ENCODE measurements at regions not wholly inside any gene's neighbourhood (a gene's known extent, or its start where the extent isn't known, plus 50 kb on each side); places are given as distances from the start of the nearest gene placed in this dataset.

- no peak for DNase-seq
These were observed 218.5 kb upstream of the LNX1 start for GRCh38 chr4:53809816-53810215.

DNA sequence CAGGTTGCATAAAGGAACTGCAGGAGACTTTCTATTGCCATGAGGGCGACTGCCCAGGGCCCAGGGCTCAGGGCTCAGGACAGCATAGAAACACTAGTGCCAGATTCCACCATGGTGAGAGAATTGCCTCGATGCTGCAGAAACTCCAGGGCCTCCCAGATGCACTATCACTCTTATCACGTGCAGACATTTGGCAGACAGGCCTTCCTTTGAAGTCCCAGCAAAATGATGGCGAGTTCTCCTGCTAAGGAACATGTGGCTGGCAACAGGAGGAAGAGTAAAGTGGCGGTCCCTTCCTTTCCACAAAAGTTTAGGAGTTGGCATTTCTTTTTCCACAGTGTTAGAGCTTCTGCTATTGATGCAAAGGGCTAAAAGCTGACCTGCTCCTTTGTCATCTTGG, 214.0 kb upstream of the LNX1 start:
- DNase-seq: no peak

- DNase-seq: peak; percentile 63
These were observed 213.4 kb upstream of the LNX1 start for GRCh38 chr4:53804719-53805118.

- DNase-seq: no peak
These were observed 211.2 kb upstream of the LNX1 start for GRCh38 chr4:53802500-53802899.

GRCh38 chr4:53801373-53801772, 210.1 kb upstream of the LNX1 start:
- DNase-seq: no peak

- DNase-seq: no peak
These were observed 209.5 kb upstream of the LNX1 start for GRCh38 chr4:53800741-53801140.

DNA sequence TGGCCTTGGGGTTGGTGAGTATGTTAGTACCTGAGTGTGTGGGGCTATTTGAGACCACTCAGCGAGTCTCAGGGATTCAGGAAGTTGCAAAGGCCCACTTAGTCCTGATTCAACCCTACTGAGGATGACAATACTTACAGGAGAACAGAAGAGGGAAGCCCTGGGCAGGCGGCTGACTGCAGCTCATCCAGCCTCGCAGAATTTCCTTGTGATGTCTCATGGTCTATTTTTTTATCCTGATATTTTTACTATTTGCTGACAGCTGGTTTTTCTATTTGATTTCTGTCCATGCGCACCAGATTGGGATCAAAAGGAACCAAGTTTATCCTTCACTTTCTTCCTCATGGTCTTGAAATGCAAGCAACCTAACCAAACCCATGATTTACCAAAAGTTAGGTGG, 201.8 kb upstream of the LNX1 start:
- DNase-seq: no peak

DNA sequence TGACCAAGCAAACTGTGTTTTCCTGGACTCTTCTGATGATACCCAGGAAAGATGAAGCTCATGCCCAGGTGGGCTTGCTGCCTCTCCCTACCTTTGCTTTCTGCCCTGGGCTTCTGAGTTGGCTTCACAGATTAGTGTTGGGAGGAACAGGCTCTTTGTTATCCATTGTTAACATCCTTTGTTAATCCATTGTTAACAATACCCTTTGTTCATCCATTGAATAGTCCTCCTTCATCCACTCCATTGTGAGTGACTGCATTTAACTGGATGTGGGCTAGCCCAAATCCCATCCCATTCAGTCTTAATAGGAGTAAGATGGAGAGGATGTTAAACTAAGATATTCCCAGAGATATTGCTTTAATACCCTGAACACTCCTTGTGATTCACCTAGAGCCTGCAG, 199.0 kb upstream of the LNX1 start:
- no peak for DNase-seq

GRCh38 chr4:53788621-53789020, 197.3 kb upstream of the LNX1 start:
- DNase-seq: no peak

GRCh38 chr4:53788011-53788410, 196.7 kb upstream of the LNX1 start:
- DNase-seq: peak; percentile 56

GRCh38 chr4:53786632-53787031, 195.3 kb upstream of the LNX1 start:
- no peak for DNase-seq

- no peak for DNase-seq
These were observed 194.7 kb upstream of the LNX1 start for GRCh38 chr4:53785996-53786395.

DNA sequence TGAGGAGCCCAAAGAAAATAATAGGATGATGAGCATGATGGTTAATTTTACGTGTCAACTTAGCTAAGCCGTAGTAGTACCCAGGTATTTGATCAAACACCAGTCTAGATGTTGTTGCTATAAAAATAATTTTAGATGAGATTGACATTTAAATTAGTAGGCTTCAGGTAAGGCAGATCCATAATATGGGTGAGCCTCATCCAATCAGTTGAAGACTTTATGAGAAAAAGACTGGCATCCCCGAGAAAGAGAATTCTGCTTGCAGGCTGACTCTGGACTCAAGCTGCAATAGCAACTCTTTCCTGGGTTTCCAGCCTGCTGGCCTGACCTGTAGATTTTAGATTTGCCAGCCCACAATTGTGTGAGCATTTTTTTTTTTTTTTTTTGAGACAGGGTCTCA, 192.8 kb upstream of the LNX1 start:
- DNase-seq: no peak

DNA sequence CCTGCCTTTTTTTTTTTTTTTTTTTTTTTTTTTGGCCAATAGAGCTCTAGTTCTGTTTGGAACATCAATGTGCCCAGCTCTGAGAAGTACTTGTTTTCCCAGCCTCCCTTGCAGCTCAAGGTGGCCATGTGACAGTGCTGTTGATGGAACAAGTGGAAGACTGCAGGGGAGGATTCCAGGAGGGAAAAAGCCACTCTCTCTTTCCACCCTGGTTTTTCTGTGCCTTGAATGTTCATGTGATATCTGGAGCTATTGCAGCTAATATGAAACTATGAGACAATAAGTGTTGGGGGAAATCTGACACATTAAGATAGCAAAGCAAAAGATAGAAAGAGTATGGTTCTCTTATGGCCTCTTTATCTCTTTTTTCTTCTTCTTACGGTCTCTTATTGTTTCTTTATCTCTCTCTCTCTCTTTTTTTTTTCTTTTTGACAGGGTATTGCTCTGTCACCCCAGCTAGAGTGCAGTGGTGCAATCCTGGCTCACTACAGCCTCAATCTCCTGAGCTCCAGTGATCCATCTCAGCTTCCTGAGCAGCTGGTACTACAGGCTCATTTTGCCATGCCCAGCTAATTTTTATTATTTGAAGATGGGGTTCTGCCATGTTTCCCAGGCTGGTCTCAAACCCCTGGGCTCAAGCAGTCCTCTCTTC, 192.0 kb upstream of the LNX1 start:
- DNase-seq: no peak

DNA sequence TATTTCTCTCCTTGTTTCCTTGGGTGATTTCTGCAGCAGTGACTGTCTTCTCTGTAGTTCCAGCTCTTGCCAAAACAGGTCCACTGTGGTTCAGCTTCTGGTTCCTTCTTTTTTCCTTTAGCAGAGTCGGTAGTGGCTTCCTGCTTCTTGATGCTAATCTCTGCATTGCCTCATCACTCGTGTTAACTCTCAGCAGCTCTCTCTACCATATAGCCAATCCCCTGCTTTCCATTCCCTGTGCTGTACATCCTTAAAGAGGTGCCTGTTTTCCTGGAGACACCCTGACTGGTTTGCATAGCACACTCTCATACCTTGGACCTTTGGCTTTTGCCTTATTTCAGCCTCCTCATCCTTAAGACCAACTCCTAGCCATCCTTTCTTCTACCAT, 191.2 kb upstream of the LNX1 start:
- no peak for DNase-seq

GRCh38 chr4:53781629-53782457, 190.6 kb upstream of the LNX1 start:
- DNase-seq: peak; percentile 31

GRCh38 chr4:53780736-53781400, 189.6 kb upstream of the LNX1 start:
- no peak for DNase-seq

- no peak for DNase-seq
These were observed 187.7 kb upstream of the LNX1 start for GRCh38 chr4:53779025-53779424.

GRCh38 chr4:53778155-53778554, 186.9 kb upstream of the LNX1 start:
- DNase-seq: no peak

GRCh38 chr4:53777244-53777984, 186.1 kb upstream of the LNX1 start:
- no peak for DNase-seq

GRCh38 chr4:53776141-53776540, 184.9 kb upstream of the LNX1 start:
- DNase-seq: no peak

- no peak for DNase-seq
These were observed 184.1 kb upstream of the LNX1 start for GRCh38 chr4:53775381-53775780.

- no peak for DNase-seq
These were observed 180.0 kb upstream of the LNX1 start for GRCh38 chr4:53771326-53771725.
